CD4-positive, CD25-positive, alpha-beta regulatory T cell (primary cell): ENCODE measurements at regions not wholly inside any gene's neighbourhood (a gene's known extent, or its start where the extent isn't known, plus 50 kb on each side); places are given as distances from the start of the nearest gene placed in this dataset.

Experiments
- ATAC-seq, 2 donors: fragments of 150-1000 bp; cut with Tn5 transposase; one replicate each; pipeline ENCODE4 v1.10.0; 2021; ENCODE audit warnings: low read depth in 2 of 2, moderate number of reproducible peaks in 2 of 2, moderate library complexity in 1 of 2
- DNase-seq, 3 donors: peaks; one replicate each; pipeline versions ENCODE4 v3.0.0 to v3.0.0-alpha.2; 2012 to 2022; ENCODE audit warnings: mixed read lengths in 1 of 3
- H3K27ac ChIP-seq: one replicate; pipeline ENCODE4 v1.7.0; 2013; ENCODE audit warnings: mild to moderate bottlenecking, low read length; ENCODE audit not compliant: insufficient read depth, poor library complexity, severe bottlenecking
- H3K27me3 ChIP-seq: one replicate; pipeline ENCODE4 v1.7.0; 2013; ENCODE audit warnings: low read length; ENCODE audit not compliant: control insufficient read depth, insufficient read depth
- H3K36me3 ChIP-seq: one replicate; pipeline ENCODE4 v1.7.0; 2013; ENCODE audit warnings: mild to moderate bottlenecking, low read length, moderate library complexity; ENCODE audit not compliant: control insufficient read depth, insufficient read depth
- H3K4me1 ChIP-seq: 2 replicates; pipeline ENCODE4 v1.7.0; 2013; ENCODE audit warnings: mild to moderate bottlenecking, low read length; ENCODE audit not compliant: insufficient read depth, control insufficient read depth, poor library complexity, severe bottlenecking
- H3K4me3 ChIP-seq: one replicate; pipeline ENCODE4 v1.7.0; 2013; ENCODE audit warnings: low read depth, mild to moderate bottlenecking, low read length, moderate library complexity
- H3K9me3 ChIP-seq, 2 experiments: 1 replicate in 1 of 2; 2 replicates in 1 of 2; pipeline ENCODE4 v1.7.0; 2013; ENCODE audit warnings: low read length in 2 of 2, mild to moderate bottlenecking in 1 of 2, moderate library complexity in 1 of 2; ENCODE audit not compliant: control insufficient read depth in 2 of 2
- H3K27ac Mint-ChIP-seq, 3 donors: one replicate each; pipeline ENCODE4 v1.8.0; 2020 to 2022; ENCODE audit warnings: mild to moderate bottlenecking in 3 of 3, mixed read lengths in 3 of 3, moderate library complexity in 2 of 3
- H3K27me3 Mint-ChIP-seq: one replicate; pipeline ENCODE4 v1.8.0; 2022; ENCODE audit warnings: mild to moderate bottlenecking, mixed read lengths
- H3K36me3 Mint-ChIP-seq: one replicate; pipeline ENCODE4 v1.8.0; 2020; ENCODE audit warnings: mixed read lengths
- H3K4me1 Mint-ChIP-seq, 4 donors: one replicate each; pipeline ENCODE4 v1.8.0; 2020 to 2022; ENCODE audit warnings: mixed read lengths in 4 of 4, mild to moderate bottlenecking in 1 of 4
- H3K4me3 Mint-ChIP-seq, 4 donors: one replicate each; pipeline ENCODE4 v1.8.0; 2020 to 2022; ENCODE audit warnings: mild to moderate bottlenecking in 4 of 4, mixed read lengths in 4 of 4, moderate library complexity in 3 of 4
- H3K9me3 Mint-ChIP-seq, 7 donors: one replicate each; pipeline ENCODE4 v1.8.0; 2020 to 2022; ENCODE audit warnings: mixed read lengths in 7 of 7, mild to moderate bottlenecking in 3 of 7, moderate library complexity in 2 of 7

GRCh38 chr10:33117816-33118215, 159.8 kb upstream of the ITGB1 start:
- peaks cover 0 to 2% (median 0%) of the 10 kb centered on the region in 7 donors for H3K9me3 Mint-ChIP-seq

GRCh38 chr10:33117230-33117629, 159.2 kb upstream of the ITGB1 start:
- DNase-seq (no peak), ATAC-seq (no peak)
- Mint-ChIP-seq H3K4me3 (peak overlapping the region; percentile 78 to 94 (median 82)), H3K27me3 (no peaks in the 10 kb centered on the region), H3K27ac (peak overlapping the region; percentile 95 to 96 (median 96)), H3K36me3 (no peaks in the 10 kb centered on the region), H3K9me3 (peaks cover 0 to 2% (median 0%) of the 10 kb centered on the region in 7 donors), H3K4me1 (peaks cover 38 to 99% (median 85%) of the 10 kb centered on the region in 4 donors)
- Histone ChIP-seq H3K36me3 (no peaks in the 10 kb centered on the region), H3K4me3 (peak overlapping the region; percentile 80), H3K9me3 (no peaks in the 10 kb centered on the region), H3K27ac (peak overlapping the region; percentile 90), H3K4me1 (peaks cover 99% of the 10 kb centered on the region), H3K27me3 (no peaks in the 10 kb centered on the region)

More at GRCh38 chr10:33117816-33118215, 159.8 kb upstream of the ITGB1 start:
- no peaks in the 10 kb centered on the region for H3K9me3 ChIP-seq
- H3K27ac ChIP-seq: peak overlapping the region; percentile 90
- peak overlapping the region; percentile 95 to 96 (median 96) for H3K27ac Mint-ChIP-seq
- no peaks in the 10 kb centered on the region for H3K27me3 Mint-ChIP-seq
- H3K27me3 ChIP-seq: no peaks in the 10 kb centered on the region
- no peaks in the 10 kb centered on the region for H3K36me3 Mint-ChIP-seq
- no peaks in the 10 kb centered on the region for H3K36me3 ChIP-seq
- DNase-seq (peak; percentile 63 to 99 (median 81)), ATAC-seq (peak; percentile 74 to 79)
- H3K4me1 Mint-ChIP-seq: peaks cover 40 to 99% (median 85%) of the 10 kb centered on the region in 4 donors
- peaks cover 99% of the 10 kb centered on the region for H3K4me1 ChIP-seq
- peak overlapping the region; percentile 78 to 94 (median 82) for H3K4me3 Mint-ChIP-seq
- H3K4me3 ChIP-seq: peak overlapping the region; percentile 80

- Histone ChIP-seq H3K27me3 (no peaks in the 10 kb centered on the region), H3K4me3 (peak overlapping the region; percentile 80), H3K4me1 (peaks cover 98% of the 10 kb centered on the region), H3K36me3 (no peaks in the 10 kb centered on the region), H3K9me3 (no peaks in the 10 kb centered on the region), H3K27ac (peak overlapping the region; percentile 90)
- H3K9me3 Mint-ChIP-seq: peaks cover 0 to 2% (median 0%) of the 10 kb centered on the region in 7 donors
- H3K36me3 Mint-ChIP-seq: no peaks in the 10 kb centered on the region
- DNase-seq (peak in 2 of 3 donors; percentile 38 to 68), ATAC-seq (peak; percentile 18 to 25)
- H3K27me3 Mint-ChIP-seq: no peaks in the 10 kb centered on the region
- peak overlapping the region; percentile 76 to 95 (median 82) for H3K4me3 Mint-ChIP-seq
- peaks cover 44 to 98% (median 84%) of the 10 kb centered on the region in 4 donors for H3K4me1 Mint-ChIP-seq
- peak overlapping the region; percentile 95 to 96 (median 96) for H3K27ac Mint-ChIP-seq
These were observed 158.0 kb upstream of the ITGB1 start for GRCh38 chr10:33115738-33116719.

GRCh38 chr10:33114451-33114952, 156.5 kb upstream of the ITGB1 start:
- DNase-seq (peak in 2 of 3 donors; percentile 65 to 85), ATAC-seq (peak; percentile 23 to 26)
- Mint-ChIP-seq H3K4me3 (peak overlapping the region; percentile 76 to 96 (median 82)), H3K4me1 (peaks cover 49 to 98% (median 85%) of the 10 kb centered on the region in 4 donors), H3K36me3 (peaks cover 4% of the 10 kb centered on the region), H3K27ac (peak overlapping the region; percentile 91 to 96 (median 95)), H3K9me3 (peaks cover 0 to 1% (median 0%) of the 10 kb centered on the region in 7 donors), H3K27me3 (no peaks in the 10 kb centered on the region)
- Histone ChIP-seq H3K36me3 (no peaks in the 10 kb centered on the region), H3K4me1 (peaks cover 98% of the 10 kb centered on the region), H3K4me3 (peak overlapping the region; percentile 80), H3K27me3 (no peaks in the 10 kb centered on the region), H3K27ac (peak overlapping the region; percentile 90), H3K9me3 (no peaks in the 10 kb centered on the region)

- peaks cover 4% of the 10 kb centered on the region for H3K36me3 Mint-ChIP-seq
- H3K4me1 Mint-ChIP-seq: peaks cover 54 to 98% (median 84%) of the 10 kb centered on the region in 4 donors
- Histone ChIP-seq H3K4me3 (peak overlapping the region; percentile 80), H3K4me1 (peaks cover 98% of the 10 kb centered on the region), H3K27ac (peak overlapping the region; percentile 90), H3K36me3 (no peaks in the 10 kb centered on the region), H3K9me3 (no peaks in the 10 kb centered on the region), H3K27me3 (no peaks in the 10 kb centered on the region)
- DNase-seq: no peak
- peak overlapping the region; percentile 91 to 96 (median 95) for H3K27ac Mint-ChIP-seq
- no peak for ATAC-seq
- no peaks in the 10 kb centered on the region for H3K27me3 Mint-ChIP-seq
- peaks cover 0 to 1% (median 0%) of the 10 kb centered on the region in 7 donors for H3K9me3 Mint-ChIP-seq
- peak overlapping the region; percentile 76 to 96 (median 82) for H3K4me3 Mint-ChIP-seq
These were observed 155.4 kb upstream of the ITGB1 start for GRCh38 chr10:33113466-33113865.

- H3K9me3 ChIP-seq: no peaks in the 10 kb centered on the region
- H3K27ac ChIP-seq: peak overlapping the region; percentile 90
- H3K36me3 ChIP-seq: no peaks in the 10 kb centered on the region
- H3K27me3 Mint-ChIP-seq: no peaks in the 10 kb centered on the region
- H3K27me3 ChIP-seq: no peaks in the 10 kb centered on the region
- no peak for DNase-seq
- H3K4me1 ChIP-seq: peaks cover 97% of the 10 kb centered on the region
- H3K4me1 Mint-ChIP-seq: peaks cover 55 to 96% (median 82%) of the 10 kb centered on the region in 4 donors
- peak overlapping the region; percentile 81 to 96 (median 95) for H3K27ac Mint-ChIP-seq
- peak overlapping the region; percentile 80 for H3K4me3 ChIP-seq
- H3K4me3 Mint-ChIP-seq: peak overlapping the region; percentile 76 to 96 (median 82)
- H3K9me3 Mint-ChIP-seq: peaks cover 0 to 1% (median 0%) of the 10 kb centered on the region in 7 donors
- no peak for ATAC-seq
- H3K36me3 Mint-ChIP-seq: peaks cover 4% of the 10 kb centered on the region
These were observed 154.9 kb upstream of the ITGB1 start for GRCh38 chr10:33112831-33113455.

GRCh38 chr10:33111488-33112051, 153.5 kb upstream of the ITGB1 start:
- no peak for DNase-seq
- H3K27me3 ChIP-seq: no peaks in the 10 kb centered on the region
- H3K9me3 ChIP-seq: no peaks in the 10 kb centered on the region
- Mint-ChIP-seq H3K4me3 (peak overlapping the region; percentile 24 to 91 (median 75)), H3K27ac (peak overlapping the region; percentile 95 to 99 (median 95)), H3K27me3 (no peaks in the 10 kb centered on the region), H3K36me3 (peaks cover 10% of the 10 kb centered on the region), H3K4me1 (peaks cover 61 to 95% (median 79%) of the 10 kb centered on the region in 4 donors), H3K9me3 (peaks cover 0 to 2% (median 0%) of the 10 kb centered on the region in 7 donors)
- H3K4me1 ChIP-seq: peaks cover 96% of the 10 kb centered on the region
- peak overlapping the region; percentile 80 for H3K4me3 ChIP-seq
- ATAC-seq: no peak
- H3K36me3 ChIP-seq: no peaks in the 10 kb centered on the region
- peak overlapping the region; percentile 90 for H3K27ac ChIP-seq
